ENCODE measurements at regions not wholly inside any gene's neighbourhood (a gene's known extent, or its start where the extent isn't known, plus 50 kb on each side); places are given as distances from the start of the nearest gene placed in this dataset.

- TF ChIP-seq POLR2A (IDR thresholded peaks at IDR 0.05) (no peak), POLR2AphosphoS5 (IDR thresholded peaks at IDR 0.05; ENCODE audit: insufficient read depth in 1 of 2, low read depth in 1 of 2) (no peak)
- TF ChIP-seq, protein P1, sequence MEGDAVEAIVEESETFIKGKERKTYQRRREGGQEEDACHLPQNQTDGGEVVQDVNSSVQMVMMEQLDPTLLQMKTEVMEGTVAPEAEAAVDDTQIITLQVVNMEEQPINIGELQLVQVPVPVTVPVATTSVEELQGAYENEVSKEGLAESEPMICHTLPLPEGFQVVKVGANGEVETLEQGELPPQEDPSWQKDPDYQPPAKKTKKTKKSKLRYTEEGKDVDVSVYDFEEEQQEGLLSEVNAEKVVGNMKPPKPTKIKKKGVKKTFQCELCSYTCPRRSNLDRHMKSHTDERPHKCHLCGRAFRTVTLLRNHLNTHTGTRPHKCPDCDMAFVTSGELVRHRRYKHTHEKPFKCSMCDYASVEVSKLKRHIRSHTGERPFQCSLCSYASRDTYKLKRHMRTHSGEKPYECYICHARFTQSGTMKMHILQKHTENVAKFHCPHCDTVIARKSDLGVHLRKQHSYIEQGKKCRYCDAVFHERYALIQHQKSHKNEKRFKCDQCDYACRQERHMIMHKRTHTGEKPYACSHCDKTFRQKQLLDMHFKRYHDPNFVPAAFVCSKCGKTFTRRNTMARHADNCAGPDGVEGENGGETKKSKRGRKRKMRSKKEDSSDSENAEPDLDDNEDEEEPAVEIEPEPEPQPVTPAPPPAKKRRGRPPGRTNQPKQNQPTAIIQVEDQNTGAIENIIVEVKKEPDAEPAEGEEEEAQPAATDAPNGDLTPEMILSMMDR (IDR thresholded peaks at IDR 0.05), result no peak
These were observed 499.9 kb upstream of the ZFHX3 start for GRCh38 chr16:73547552-73548403.

Measured in vagina (tissue), 2 donors.